ENCODE measurements at regions not wholly inside any gene's neighbourhood (a gene's known extent, or its start where the extent isn't known, plus 50 kb on each side); places are given as distances from the start of the nearest gene placed in this dataset.

GRCh38 chr5:1731091-1731639, 68.5 kb downstream of the MRPL36 start:
- H3K4me1 ChIP-seq (replicated peaks; ENCODE audit: insufficient read depth), result no peaks in the 10 kb centered on the region
- POLR2A ChIA-PET (ENCODE audit: unreplicated experiment), result no interaction called here
- H3K27ac ChIP-seq, result no peak overlapping the region
- H3K9me2 ChIP-seq (ENCODE audit: insufficient read depth), result no peaks in the 10 kb centered on the region
- no peak overlapping the region for H3K4me2 ChIP-seq
- H3K9me3 ChIP-seq (ENCODE audit: insufficient read depth, low read depth), result no peaks in the 10 kb centered on the region
- DNase-seq, result no peak
- TF ChIP-seq EZH2 (IDR thresholded peaks at IDR 0.05; ENCODE audit: low read depth), result no peak
- H3K36me3 ChIP-seq (ENCODE audit: low read depth), result no peaks in the 10 kb centered on the region
- H2AFZ ChIP-seq, result no peak overlapping the region
- peaks cover 99% of the 10 kb centered on the region for H3K27me3 ChIP-seq (ENCODE audit: insufficient read depth, low read depth)
- no TSS peak for BruUV-seq (replicated peaks)
- CTCF ChIA-PET, result no interaction called here
- no peak overlapping the region for H3K4me3 ChIP-seq
- H3F3A ChIP-seq (ENCODE audit: insufficient read depth, low read depth), result no peaks in the 10 kb centered on the region
- H3K79me2 ChIP-seq (ENCODE audit: low read depth), result no peaks in the 10 kb centered on the region
- intact Hi-C loops (cut with micrococcal nuclease; ENCODE audit: unreplicated experiment), result no loop called here
- no peaks in the 10 kb centered on the region for H4K20me1 ChIP-seq (ENCODE audit: insufficient read depth)

GRCh38 chr5:1730487-1730847, 69.2 kb downstream of the MRPL36 start:
- H3K9me3 ChIP-seq (ENCODE audit: insufficient read depth, low read depth), result no peaks in the 10 kb centered on the region
- H3K79me2 ChIP-seq (ENCODE audit: low read depth), result no peaks in the 10 kb centered on the region
- no peak overlapping the region for H2AFZ ChIP-seq
- no TSS peak for BruUV-seq (replicated peaks)
- no peaks in the 10 kb centered on the region for H3K4me1 ChIP-seq (replicated peaks; ENCODE audit: insufficient read depth)
- H3K4me3 ChIP-seq, result no peak overlapping the region
- intact Hi-C loops (cut with micrococcal nuclease; ENCODE audit: unreplicated experiment), result no loop called here
- H4K20me1 ChIP-seq (ENCODE audit: insufficient read depth), result no peaks in the 10 kb centered on the region
- ChIA-PET POLR2A (ENCODE audit: unreplicated experiment) (no interaction called here), CTCF (no interaction called here)
- no peaks in the 10 kb centered on the region for H3K9me2 ChIP-seq (ENCODE audit: insufficient read depth)
- no peaks in the 10 kb centered on the region for H3K36me3 ChIP-seq (ENCODE audit: low read depth)
- no peaks in the 10 kb centered on the region for H3F3A ChIP-seq (ENCODE audit: insufficient read depth, low read depth)
- H3K27me3 ChIP-seq (ENCODE audit: insufficient read depth, low read depth), result peaks cover 99% of the 10 kb centered on the region
- peak in 1 of 2 experiments; percentile 0 for DNase-seq
- H3K4me2 ChIP-seq, result no peak overlapping the region
- TF ChIP-seq CTCF (conservative IDR thresholded peaks at IDR 0.05) (no peak), EZH2 (IDR thresholded peaks at IDR 0.05; ENCODE audit: low read depth) (0 out of 2 replicates have a peak, but pooled peaks have one; percentile 41)
- no peak overlapping the region for H3K27ac ChIP-seq

- Histone ChIP-seq H3F3A (ENCODE audit: insufficient read depth, low read depth) (no peaks in the 10 kb centered on the region), H3K79me2 (ENCODE audit: low read depth) (no peaks in the 10 kb centered on the region), H2AFZ (no peak overlapping the region), H3K27ac (no peak overlapping the region), H3K9me3 (ENCODE audit: insufficient read depth, low read depth) (no peaks in the 10 kb centered on the region), H3K27me3 (ENCODE audit: insufficient read depth, low read depth) (peaks cover 99% of the 10 kb centered on the region), H4K20me1 (ENCODE audit: insufficient read depth) (no peaks in the 10 kb centered on the region), H3K4me1 (replicated peaks; ENCODE audit: insufficient read depth) (no peaks in the 10 kb centered on the region), H3K4me2 (no peak overlapping the region), H3K9me2 (ENCODE audit: insufficient read depth) (no peaks in the 10 kb centered on the region), H3K4me3 (no peak overlapping the region), H3K36me3 (ENCODE audit: low read depth) (no peaks in the 10 kb centered on the region)
- CTCF ChIA-PET, result no interaction called here
- POLR2A ChIA-PET (ENCODE audit: unreplicated experiment), result no interaction called here
- TF ChIP-seq CTCF (conservative IDR thresholded peaks at IDR 0.05) (no peak), EZH2 (IDR thresholded peaks at IDR 0.05; ENCODE audit: low read depth) (no peak)
- BruUV-seq (replicated peaks), result no TSS peak
- DNase-seq, result no peak
- intact Hi-C loops (cut with micrococcal nuclease; ENCODE audit: unreplicated experiment), result no loop called here
These were observed 69.8 kb downstream of the MRPL36 start for GRCh38 chr5:1729641-1730486.

Data from PC-9 (cell line).